ENCODE measurements at regions not wholly inside any gene's neighbourhood (a gene's known extent, or its start where the extent isn't known, plus 50 kb on each side); places are given as distances from the start of the nearest gene placed in this dataset.

DNA sequence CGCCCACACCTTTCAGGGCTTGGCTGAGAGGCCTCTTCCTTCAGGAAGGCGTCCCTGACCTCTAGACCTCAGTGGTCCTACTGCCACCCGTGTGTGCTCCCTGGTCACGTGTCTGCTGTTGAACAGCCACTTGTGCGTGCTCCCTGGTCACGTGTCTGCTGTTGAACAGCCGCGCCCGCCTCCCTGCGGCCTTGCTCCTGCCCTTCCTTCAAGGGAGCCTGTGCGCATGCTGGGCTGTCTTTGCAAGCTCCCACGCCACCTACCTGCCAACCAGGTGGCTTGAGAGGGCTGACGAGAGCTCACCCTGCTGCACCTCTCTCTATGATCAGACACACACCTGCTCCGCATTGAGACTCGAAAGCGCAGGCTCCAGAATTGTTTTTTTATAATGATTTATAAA is 179.3 kb downstream of the BMP7 start:
- H3K27me3 ChIP-seq (ENCODE audit: insufficient read depth, low read length) = no peaks in the 10 kb centered on the region
- no peaks in the 10 kb centered on the region for H3K4me1 ChIP-seq (ENCODE audit: insufficient read depth, low read length)
- no peak overlapping the region for H3K4me3 ChIP-seq (ENCODE audit: low read length)
- H3K9me3 ChIP-seq (ENCODE audit: low read depth, low read length) = no peaks in the 10 kb centered on the region

DNA sequence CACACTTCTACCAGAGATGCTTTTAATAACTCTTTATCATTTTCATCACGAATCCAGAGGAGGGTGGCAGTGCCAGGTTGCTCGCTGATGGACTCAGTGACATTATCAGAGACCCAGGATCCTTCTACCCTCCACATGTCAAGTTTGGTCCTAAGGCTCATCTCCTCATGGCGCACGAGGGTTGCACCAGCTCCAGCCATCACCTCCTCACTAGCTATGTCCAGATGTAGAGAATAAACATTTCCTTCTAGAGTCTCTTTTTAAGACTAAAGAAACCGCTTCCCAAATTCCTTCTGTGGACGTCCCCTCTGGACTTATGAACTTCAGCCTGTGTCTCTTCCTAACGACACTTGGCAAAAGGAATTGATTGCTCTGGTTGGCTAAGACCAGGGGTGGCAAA is 178.7 kb downstream of the BMP7 start:
- Histone ChIP-seq H3K27me3 (ENCODE audit: insufficient read depth, low read length) (no peaks in the 10 kb centered on the region), H3K4me3 (ENCODE audit: low read length) (no peak overlapping the region), H3K4me1 (ENCODE audit: insufficient read depth, low read length) (no peaks in the 10 kb centered on the region), H3K9me3 (ENCODE audit: low read depth, low read length) (no peaks in the 10 kb centered on the region)

DNA sequence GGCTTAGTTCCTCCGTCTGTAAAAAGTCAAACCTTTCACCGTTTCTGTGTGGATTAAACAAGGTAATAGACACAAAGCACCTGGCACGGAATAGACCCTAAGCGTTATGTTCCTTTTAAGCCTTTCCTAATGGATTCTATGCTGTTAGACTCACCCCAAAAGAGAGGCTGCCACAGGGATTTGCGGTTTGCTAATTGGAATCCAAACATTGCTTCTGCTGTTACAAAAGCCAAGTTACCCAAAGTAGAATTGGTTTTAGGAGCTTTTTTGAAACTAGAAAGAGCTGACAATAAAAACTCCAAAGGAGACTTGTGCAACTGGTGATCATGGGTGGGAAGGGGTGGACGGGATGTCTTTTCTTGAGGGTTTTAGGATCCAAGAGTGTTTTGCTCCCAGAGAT is 178.0 kb downstream of the BMP7 start:
- Histone ChIP-seq H3K9me3 (ENCODE audit: low read depth, low read length) (no peaks in the 10 kb centered on the region), H3K4me3 (ENCODE audit: low read length) (no peak overlapping the region), H3K4me1 (ENCODE audit: insufficient read depth, low read length) (no peaks in the 10 kb centered on the region)

DNA sequence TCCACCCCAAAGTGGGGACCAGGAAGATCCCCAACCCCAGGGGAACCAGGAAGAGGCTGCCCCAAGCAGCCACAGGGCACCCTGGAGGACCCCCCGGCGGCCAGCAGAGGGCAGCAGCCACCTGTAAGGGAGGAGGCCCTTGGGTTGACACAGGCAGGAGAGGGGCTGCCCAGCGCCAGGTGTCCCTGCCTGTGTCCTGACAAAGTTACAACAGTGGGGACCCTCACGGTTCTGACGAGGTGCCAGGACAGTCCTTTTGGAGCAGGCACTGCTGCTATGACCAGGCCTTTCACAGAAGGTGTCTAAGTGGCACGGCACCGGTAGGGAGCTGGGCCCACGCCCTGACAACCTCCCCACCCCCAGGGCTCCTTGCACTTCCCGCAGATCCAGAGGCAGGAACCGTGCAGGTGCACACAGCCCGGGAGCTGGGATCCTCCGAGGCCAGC is 176.7 kb downstream of the BMP7 start:
- Histone ChIP-seq H3K27me3 (ENCODE audit: insufficient read depth, low read length) (no peaks in the 10 kb centered on the region), H3K4me1 (ENCODE audit: insufficient read depth, low read length) (no peaks in the 10 kb centered on the region), H3K4me3 (ENCODE audit: low read length) (no peak overlapping the region), H3K9me3 (ENCODE audit: low read depth, low read length) (no peaks in the 10 kb centered on the region)

More for the DNA sequence above, 178.0 kb downstream of the BMP7 start:
- H3K27me3 ChIP-seq (ENCODE audit: insufficient read depth, low read length) = no peaks in the 10 kb centered on the region

DNA sequence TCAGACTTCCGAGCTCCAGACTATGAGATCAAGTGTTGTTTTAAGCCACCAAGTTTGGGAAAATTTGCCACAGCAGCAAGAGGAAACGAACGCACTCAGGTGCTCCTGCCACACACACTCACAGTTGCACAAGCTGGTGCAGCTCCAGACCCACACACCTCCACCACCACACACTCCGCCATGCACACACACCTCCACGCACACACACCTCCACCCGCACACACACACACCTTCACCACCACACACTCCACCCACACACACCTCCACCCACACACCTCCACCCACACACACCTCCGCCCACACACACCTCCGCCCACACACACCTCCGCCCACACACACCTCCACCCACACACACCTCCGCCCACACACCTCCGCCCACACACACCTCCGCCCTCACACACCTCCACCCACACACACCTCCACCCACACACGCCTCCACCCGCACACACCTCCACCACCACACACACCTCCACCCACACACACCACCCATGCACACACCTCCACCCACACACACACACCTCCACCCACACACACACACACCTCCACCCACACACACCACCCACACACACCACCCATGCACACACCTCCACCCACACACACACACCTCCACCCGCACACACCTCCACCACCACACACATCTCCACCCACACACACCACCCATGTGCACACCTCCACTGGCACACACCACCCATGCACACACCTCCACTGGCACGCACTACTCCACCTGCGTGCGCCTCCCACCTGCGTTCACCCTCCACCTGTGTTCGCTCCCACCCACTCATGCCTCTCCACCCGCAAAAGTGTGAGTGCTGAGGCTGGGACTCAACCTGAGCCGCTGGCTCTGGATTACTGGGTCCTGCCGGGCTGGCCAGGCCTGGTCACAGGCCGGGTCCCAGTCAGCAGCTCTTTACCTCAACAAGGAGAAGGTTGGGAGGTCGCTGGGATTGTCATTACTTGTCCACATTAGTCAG is 175.6 kb downstream of the BMP7 start:
- Histone ChIP-seq H3K4me1 (ENCODE audit: insufficient read depth, low read length) (no peaks in the 10 kb centered on the region), H3K27me3 (ENCODE audit: insufficient read depth, low read length) (no peaks in the 10 kb centered on the region), H3K9me3 (ENCODE audit: low read depth, low read length) (no peaks in the 10 kb centered on the region), H3K4me3 (ENCODE audit: low read length) (no peak overlapping the region)

DNA sequence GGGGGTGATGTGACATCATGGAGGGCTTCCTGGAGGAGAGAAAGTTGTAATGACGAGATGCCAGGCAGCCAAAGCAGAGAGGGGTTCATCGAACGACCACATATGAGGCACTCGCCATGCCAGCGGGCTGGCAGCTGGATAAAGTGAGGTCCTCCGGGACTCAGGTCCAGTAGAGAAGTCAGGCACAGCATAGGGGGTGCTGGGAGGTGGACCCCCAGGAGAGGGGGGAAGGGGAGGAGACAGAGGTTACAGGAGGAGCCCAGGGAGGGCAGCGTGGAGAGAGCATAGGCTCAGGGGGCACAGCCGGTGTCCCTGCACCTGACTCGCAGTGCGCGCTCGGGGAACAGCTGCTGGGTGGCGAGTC is 174.7 kb downstream of the BMP7 start:
- H3K27me3 ChIP-seq (ENCODE audit: insufficient read depth, low read length) = no peaks in the 10 kb centered on the region

DNA sequence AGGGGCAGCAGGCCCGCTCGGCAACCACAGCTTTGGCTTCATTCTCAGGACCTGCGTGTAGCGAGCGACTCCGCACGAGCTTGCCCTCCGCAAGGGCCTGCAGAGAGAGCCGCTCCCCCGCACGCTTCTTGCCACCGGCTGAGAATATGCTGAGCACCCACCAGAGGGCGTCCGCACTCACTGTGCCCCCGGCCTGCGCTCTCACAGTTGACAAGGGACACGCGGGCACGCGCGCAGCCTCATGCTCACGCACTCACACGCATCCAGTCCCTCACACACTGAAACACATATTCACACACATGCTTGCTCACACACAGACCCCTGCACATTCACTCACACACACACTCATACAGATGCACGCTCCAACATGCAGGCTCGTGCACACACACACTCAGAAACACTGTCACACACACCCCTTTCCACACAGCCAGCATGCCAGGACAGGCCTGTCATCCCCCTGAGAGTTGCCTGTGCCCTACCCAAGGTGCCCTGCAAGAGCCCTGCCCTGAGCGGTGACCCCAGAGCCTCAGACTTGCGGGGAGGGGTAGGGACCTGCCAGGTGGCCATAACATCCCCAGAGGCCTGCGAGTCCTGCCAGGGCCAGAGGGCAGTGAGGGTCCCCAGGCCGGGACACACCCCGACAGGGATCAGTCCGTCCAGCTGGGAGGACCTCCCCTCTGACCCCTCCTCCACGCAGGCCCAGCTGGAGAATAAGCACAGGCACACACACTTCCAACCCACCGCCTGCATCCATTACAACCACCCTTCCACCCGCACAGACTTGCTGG is 174.1 kb downstream of the BMP7 start:
- Histone ChIP-seq H3K4me3 (ENCODE audit: low read length) (no peak overlapping the region), H3K9me3 (ENCODE audit: low read depth, low read length) (no peaks in the 10 kb centered on the region), H3K27me3 (ENCODE audit: insufficient read depth, low read length) (no peaks in the 10 kb centered on the region), H3K4me1 (ENCODE audit: insufficient read depth, low read length) (no peaks in the 10 kb centered on the region)

More for the DNA sequence above, 174.7 kb downstream of the BMP7 start:
- Histone ChIP-seq H3K4me3 (ENCODE audit: low read length) (no peak overlapping the region), H3K9me3 (ENCODE audit: low read depth, low read length) (no peaks in the 10 kb centered on the region), H3K4me1 (ENCODE audit: insufficient read depth, low read length) (no peaks in the 10 kb centered on the region)

DNA sequence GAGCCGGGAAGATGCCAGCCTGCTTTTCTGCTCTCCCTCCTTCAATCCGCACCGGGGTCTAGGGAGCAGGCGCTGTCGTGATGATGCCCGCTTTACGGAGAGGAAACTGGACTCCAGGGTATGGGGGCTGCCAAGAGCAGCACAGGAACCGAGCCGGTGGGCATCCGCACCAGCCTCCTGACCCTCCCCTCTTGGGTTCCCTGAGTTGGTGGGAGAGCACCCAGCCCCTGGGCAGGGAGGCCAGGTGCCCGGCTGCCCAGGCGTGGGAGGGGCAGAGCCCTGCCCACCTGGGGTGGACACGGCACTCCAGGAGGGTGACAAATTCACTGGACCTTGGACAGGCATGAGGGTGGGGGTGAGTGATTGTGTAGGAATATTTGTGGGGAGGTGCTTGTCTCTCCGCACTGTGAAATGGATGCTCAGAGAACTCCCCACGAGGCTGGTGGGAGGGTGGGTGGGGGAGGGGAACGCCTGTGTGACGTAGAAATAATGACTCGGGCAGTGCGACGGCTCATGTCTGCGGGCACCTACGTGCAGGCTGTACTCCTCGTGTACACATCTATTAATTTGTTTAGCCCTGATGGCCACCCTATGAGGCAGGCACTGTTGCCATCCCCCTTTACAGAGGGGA is 173.4 kb downstream of the BMP7 start:
- H3K27me3 ChIP-seq (ENCODE audit: insufficient read depth, low read length) = no peaks in the 10 kb centered on the region
- H3K4me3 ChIP-seq (ENCODE audit: low read length) = no peak overlapping the region
- H3K4me1 ChIP-seq (ENCODE audit: insufficient read depth, low read length) = no peaks in the 10 kb centered on the region

DNA sequence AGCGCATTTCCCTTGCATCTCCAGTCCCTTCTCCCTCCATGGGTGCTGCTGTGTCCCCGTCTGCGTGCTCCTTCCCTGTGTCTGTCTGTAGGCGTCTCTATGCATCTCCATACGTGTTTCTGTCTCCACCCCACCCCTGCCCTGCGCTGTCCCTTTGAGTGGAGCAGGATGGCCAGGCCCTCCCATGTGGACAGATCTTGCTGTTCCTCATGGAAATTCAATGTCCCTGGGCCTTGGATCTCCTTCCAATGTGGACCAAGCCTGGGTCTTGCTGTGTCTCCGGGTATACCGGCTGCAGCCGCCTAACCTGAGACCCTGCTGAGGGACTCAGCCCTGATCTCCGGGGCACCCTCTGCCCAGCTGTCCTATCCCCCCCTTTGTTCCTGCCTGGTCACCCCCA is 172.7 kb downstream of the BMP7 start:
- Histone ChIP-seq H3K4me3 (ENCODE audit: low read length) (no peak overlapping the region), H3K27me3 (ENCODE audit: insufficient read depth, low read length) (no peaks in the 10 kb centered on the region), H3K4me1 (ENCODE audit: insufficient read depth, low read length) (no peaks in the 10 kb centered on the region), H3K9me3 (ENCODE audit: low read depth, low read length) (no peaks in the 10 kb centered on the region)

More for the DNA sequence above, 173.4 kb downstream of the BMP7 start:
- H3K9me3 ChIP-seq (ENCODE audit: low read depth, low read length) = no peaks in the 10 kb centered on the region

DNA sequence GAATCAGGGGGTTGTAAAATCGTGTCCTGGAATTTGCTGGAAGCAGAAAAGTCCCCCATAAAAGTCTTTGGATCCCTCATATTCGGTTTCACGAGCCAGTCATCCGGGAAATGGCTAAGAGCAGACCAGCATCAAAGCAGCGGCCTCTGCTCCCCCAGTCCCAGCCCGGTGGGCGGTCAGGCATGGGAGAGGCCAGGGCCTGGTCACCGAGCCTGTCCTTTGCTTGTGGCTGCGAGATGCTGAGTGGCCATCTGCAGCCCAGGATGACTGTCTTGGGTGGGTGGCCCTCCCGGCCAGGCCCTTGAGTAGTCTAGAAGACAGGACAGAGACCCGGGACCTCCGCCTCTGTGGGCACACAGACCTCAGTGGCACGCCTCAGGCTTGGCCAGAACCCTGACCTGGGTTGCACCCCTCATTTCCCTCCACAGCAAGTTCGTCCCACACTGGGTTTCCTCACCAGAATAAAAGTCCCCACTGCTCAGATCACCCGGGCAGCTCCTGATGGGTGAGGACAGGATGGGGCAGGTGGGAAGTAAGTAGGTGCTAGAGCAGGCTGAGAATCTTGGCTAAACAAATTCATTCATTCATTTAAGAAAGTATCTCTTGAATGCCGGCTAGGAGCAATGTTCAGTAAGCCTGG is 172.1 kb downstream of the BMP7 start:
- Histone ChIP-seq H3K9me3 (ENCODE audit: low read depth, low read length) (no peaks in the 10 kb centered on the region), H3K4me3 (ENCODE audit: low read length) (no peak overlapping the region), H3K4me1 (ENCODE audit: insufficient read depth, low read length) (no peaks in the 10 kb centered on the region), H3K27me3 (ENCODE audit: insufficient read depth, low read length) (no peaks in the 10 kb centered on the region)

DNA sequence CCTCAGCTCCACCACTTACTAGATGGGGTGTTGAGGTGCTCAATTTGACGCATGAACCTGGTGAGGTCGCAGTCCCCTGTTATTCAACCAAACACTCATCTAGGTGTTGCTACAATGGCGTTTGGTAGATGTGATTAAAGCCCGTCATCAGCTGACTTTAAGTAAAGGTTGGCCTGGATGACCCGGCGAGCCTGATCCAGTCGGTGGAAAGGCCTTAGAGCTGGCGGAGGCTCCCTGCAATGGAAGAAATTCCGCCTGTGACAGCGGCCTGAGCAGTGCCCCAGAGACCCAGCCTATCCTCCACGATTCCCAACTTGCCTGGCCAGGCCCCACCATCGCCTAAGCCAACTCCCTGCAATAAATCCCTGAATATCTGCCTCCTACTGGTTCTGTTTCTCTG is 171.4 kb downstream of the BMP7 start:
- Histone ChIP-seq H3K4me1 (ENCODE audit: insufficient read depth, low read length) (no peaks in the 10 kb centered on the region), H3K27me3 (ENCODE audit: insufficient read depth, low read length) (no peaks in the 10 kb centered on the region), H3K9me3 (ENCODE audit: low read depth, low read length) (no peaks in the 10 kb centered on the region), H3K4me3 (ENCODE audit: low read length) (no peak overlapping the region)

DNA sequence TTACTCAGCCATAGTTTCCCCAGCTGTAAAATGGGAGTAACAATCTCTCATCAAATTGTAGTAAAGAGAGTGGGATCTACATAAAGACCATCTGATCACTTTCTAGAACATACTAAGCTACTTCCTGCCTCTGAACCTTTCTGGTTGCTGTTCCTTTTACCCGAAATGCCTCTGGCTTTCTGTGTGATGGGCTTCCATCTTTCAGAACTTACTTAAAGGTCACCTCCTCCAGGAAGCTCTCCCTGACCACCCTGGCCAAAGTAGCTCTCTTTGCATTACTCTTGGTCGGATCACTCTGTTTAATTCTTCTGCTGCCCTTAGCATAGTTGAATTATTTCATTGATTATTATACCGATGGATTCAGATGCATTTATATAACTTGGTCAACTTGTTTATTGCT is 171.0 kb downstream of the BMP7 start:
- Histone ChIP-seq H3K9me3 (ENCODE audit: low read depth, low read length) (no peaks in the 10 kb centered on the region), H3K4me1 (ENCODE audit: insufficient read depth, low read length) (no peaks in the 10 kb centered on the region), H3K27me3 (ENCODE audit: insufficient read depth, low read length) (no peaks in the 10 kb centered on the region), H3K4me3 (ENCODE audit: low read length) (no peak overlapping the region)

DNA sequence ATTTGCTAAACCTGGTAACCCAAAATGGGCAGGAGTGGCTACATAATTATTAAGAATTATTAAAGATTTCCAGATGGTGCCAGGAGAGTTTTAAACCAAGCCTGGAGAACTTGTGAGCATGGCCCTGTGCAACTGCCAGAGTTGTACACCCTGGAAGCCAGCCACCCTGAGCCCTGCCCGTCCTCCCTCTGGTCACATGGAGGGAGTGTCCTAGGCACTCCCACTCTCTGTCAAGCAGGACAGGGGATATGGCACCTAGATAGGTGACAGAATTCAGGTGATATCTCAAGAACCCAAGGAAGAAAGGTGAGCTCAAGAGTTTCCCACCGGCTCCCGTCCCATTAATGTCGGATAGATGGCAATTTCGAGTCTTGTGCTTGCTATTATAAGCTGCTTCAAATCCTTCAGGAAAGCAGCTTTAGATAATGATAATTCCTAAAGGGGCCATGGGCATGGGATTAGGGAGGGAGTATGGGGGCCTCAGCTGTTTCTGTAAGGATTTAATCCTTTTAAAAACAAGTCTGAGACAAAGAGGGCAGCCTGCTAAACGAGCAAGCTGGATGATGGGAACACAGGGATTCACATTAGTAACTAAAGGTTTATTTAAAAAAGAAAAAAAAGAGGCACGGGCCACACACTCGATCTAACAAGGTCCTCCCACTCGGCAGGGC is 169.1 kb downstream of the BMP7 start:
- H3K4me3 ChIP-seq (ENCODE audit: low read length) = no peak overlapping the region
- H3K4me1 ChIP-seq (ENCODE audit: insufficient read depth, low read length) = no peaks in the 10 kb centered on the region
- H3K9me3 ChIP-seq (ENCODE audit: low read depth, low read length) = no peaks in the 10 kb centered on the region
- H3K27me3 ChIP-seq (ENCODE audit: insufficient read depth, low read length) = no peaks in the 10 kb centered on the region

DNA sequence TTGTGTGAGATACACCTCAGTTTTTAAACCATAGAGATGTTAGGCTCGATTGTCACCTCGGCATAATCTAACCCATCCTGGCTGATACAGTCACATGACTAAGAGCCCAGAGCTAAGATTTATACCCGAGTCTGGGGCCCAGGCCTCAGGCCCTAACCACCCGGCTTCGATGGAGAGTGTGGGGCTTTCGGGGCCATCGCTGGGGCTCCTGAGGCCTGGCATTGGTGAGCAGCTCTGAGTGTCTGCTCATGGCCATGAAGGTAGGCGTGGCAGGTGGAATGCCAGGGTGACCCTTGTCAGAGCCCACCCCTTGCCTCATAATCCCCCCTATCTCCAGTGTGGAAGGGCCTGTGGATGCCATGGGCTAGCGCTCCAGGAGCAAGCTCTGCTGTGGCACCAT is 164.3 kb downstream of the BMP7 start:
- Histone ChIP-seq H3K4me3 (ENCODE audit: low read length) (no peak overlapping the region), H3K9me3 (ENCODE audit: low read depth, low read length) (no peaks in the 10 kb centered on the region), H3K27me3 (ENCODE audit: insufficient read depth, low read length) (no peaks in the 10 kb centered on the region), H3K4me1 (ENCODE audit: insufficient read depth, low read length) (no peaks in the 10 kb centered on the region)

All from mononuclear cell (primary cell).